Activated CD8-positive, alpha-beta T cell treated with anti-CD3 and anti-CD28 coated beads, Interleukin-2, amount 10 ng/mL, durations not matched to agents 7 days and 5 days (primary cell): ENCODE measurements at regions not wholly inside any gene's neighbourhood (a gene's known extent, or its start where the extent isn't known, plus 50 kb on each side); places are given as distances from the start of the nearest gene placed in this dataset.

ENCODE experiments used
- ATAC-seq: fragments of 150-1000 bp; cut with Tn5 transposase; one replicate; pipeline ENCODE4 v1.10.0; 2021; ENCODE audit warnings: moderate library complexity
- CTCF ChIA-PET: fragments of 350-600 bp; sonication (Branson Sonifier 250); formaldehyde crosslinking; loops from one replicate; lab custom pipeline; 2021; ENCODE audit warnings: antibody characterized with exemption; lab: Charles Lee
- POLR2A ChIA-PET: fragments of 350-600 bp; sonication (Branson Sonifier 250); formaldehyde crosslinking; loops from one replicate; lab custom pipeline; 2021; ENCODE audit warnings: antibody characterized with exemption; lab: Charles Lee
- DNase-seq: peaks from one replicate; pipeline ENCODE4 v3.0.0-alpha.2; 2020
- H3K27ac Mint-ChIP-seq: one replicate; pipeline ENCODE4 v1.8.0; 2021; ENCODE audit warnings: mild to moderate bottlenecking, mixed read lengths
- H3K27me3 Mint-ChIP-seq: one replicate; pipeline ENCODE4 v1.8.0; 2021; ENCODE audit warnings: low read depth, mixed read lengths
- H3K36me3 Mint-ChIP-seq: one replicate; pipeline ENCODE4 v1.8.0; 2021; ENCODE audit warnings: low read depth, mixed read lengths
- H3K4me1 Mint-ChIP-seq: one replicate; pipeline ENCODE4 v1.8.0; 2021; ENCODE audit warnings: low read depth, mixed read lengths
- H3K4me3 Mint-ChIP-seq: one replicate; pipeline ENCODE4 v1.8.0; 2021; ENCODE audit warnings: mild to moderate bottlenecking, mixed read lengths
- H3K9me3 Mint-ChIP-seq: one replicate; pipeline ENCODE4 v1.8.0; 2022; ENCODE audit warnings: mixed read lengths; ENCODE audit not compliant: insufficient read depth

GRCh38 chr1:29417147-29417858 lies 181.0 kb downstream of the PTPRU start:
- DNase-seq: no peak
- Mint-ChIP-seq H3K4me1 (no peaks in the 10 kb centered on the region), H3K9me3 (no peaks in the 10 kb centered on the region), H3K4me3 (no peak overlapping the region), H3K36me3 (no peaks in the 10 kb centered on the region), H3K27me3 (peaks cover 10% of the 10 kb centered on the region), H3K27ac (no peak overlapping the region)
- CTCF ChIA-PET: no interaction called here
- POLR2A ChIA-PET: no interaction called here
- no peak for ATAC-seq

- POLR2A ChIA-PET: no interaction called here
- ATAC-seq: no peak
These were observed 180.2 kb downstream of the PTPRU start for GRCh38 chr1:29416267-29417146.

GRCh38 chr1:29415861-29416260 lies 179.5 kb downstream of the PTPRU start:
- Mint-ChIP-seq H3K27ac (no peak overlapping the region), H3K27me3 (peaks cover 2% of the 10 kb centered on the region), H3K36me3 (no peaks in the 10 kb centered on the region), H3K4me1 (no peaks in the 10 kb centered on the region), H3K9me3 (no peaks in the 10 kb centered on the region), H3K4me3 (no peak overlapping the region)
- ChIA-PET POLR2A (interaction anchor here (0.6 kb wide), 1 partner anchor 1178 kb away, joined by 3 read pairs; no protein-coding TSS in a partner anchor), CTCF (no interaction called here)
- DNase-seq: no peak
- ATAC-seq: no peak

More at GRCh38 chr1:29416267-29417146, 180.2 kb downstream of the PTPRU start:
- Mint-ChIP-seq H3K4me3 (no peak overlapping the region), H3K27ac (no peak overlapping the region), H3K4me1 (no peaks in the 10 kb centered on the region), H3K9me3 (no peaks in the 10 kb centered on the region), H3K36me3 (no peaks in the 10 kb centered on the region), H3K27me3 (peaks cover 5% of the 10 kb centered on the region)
- CTCF ChIA-PET: no interaction called here
- DNase-seq: no peak

- POLR2A ChIA-PET: interaction anchor here (0.6 kb wide), 1 partner anchor 1178 kb away, joined by 3 read pairs; no protein-coding TSS in a partner anchor
- Mint-ChIP-seq H3K27ac (no peak overlapping the region), H3K27me3 (peaks cover 2% of the 10 kb centered on the region), H3K4me3 (no peak overlapping the region), H3K9me3 (no peaks in the 10 kb centered on the region), H3K36me3 (no peaks in the 10 kb centered on the region), H3K4me1 (no peaks in the 10 kb centered on the region)
- CTCF ChIA-PET: no interaction called here
- ATAC-seq: no peak
- DNase-seq: no peak
These were observed 179.0 kb downstream of the PTPRU start for GRCh38 chr1:29415156-29415830.

DNA sequence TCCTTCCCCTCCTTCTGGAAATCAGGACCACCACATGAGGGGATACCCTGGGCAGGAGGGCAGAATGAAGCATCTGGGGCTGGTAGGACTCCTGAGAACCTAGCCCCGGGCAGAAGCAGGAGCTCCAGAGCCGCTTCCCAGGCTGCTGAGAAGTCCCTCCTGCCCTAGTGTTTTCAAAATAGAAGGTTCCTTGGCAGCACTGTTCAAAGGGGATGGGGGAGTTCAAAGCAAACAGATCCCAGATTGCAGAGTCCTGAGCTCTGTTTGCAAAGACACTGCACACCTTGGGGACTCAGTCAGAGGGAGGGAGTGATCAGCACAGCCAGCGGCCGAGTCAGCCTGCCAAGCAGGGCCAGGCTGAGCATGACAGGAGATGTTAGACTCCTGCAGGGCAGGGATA lies 177.8 kb downstream of the PTPRU start:
- H3K27me3 Mint-ChIP-seq: peaks cover 2% of the 10 kb centered on the region
- H3K4me1 Mint-ChIP-seq: no peaks in the 10 kb centered on the region
- ATAC-seq (no peak), DNase-seq (no peak)
- H3K4me3 Mint-ChIP-seq: no peak overlapping the region
- H3K36me3 Mint-ChIP-seq: no peaks in the 10 kb centered on the region
- no peaks in the 10 kb centered on the region for H3K9me3 Mint-ChIP-seq
- H3K27ac Mint-ChIP-seq: no peak overlapping the region
- ChIA-PET POLR2A (no interaction called here), CTCF (no interaction called here)

GRCh38 chr1:29413661-29414060 lies 177.3 kb downstream of the PTPRU start:
- peaks cover 2% of the 10 kb centered on the region for H3K27me3 Mint-ChIP-seq
- no peaks in the 10 kb centered on the region for H3K9me3 Mint-ChIP-seq
- H3K27ac Mint-ChIP-seq: no peak overlapping the region
- no peak for ATAC-seq
- POLR2A ChIA-PET: no interaction called here
- H3K4me3 Mint-ChIP-seq: no peak overlapping the region
- DNase-seq: no peak
- CTCF ChIA-PET: no interaction called here
- H3K4me1 Mint-ChIP-seq: no peaks in the 10 kb centered on the region
- no peaks in the 10 kb centered on the region for H3K36me3 Mint-ChIP-seq

GRCh38 chr1:29412591-29412990 lies 176.3 kb downstream of the PTPRU start:
- DNase-seq (no peak), ATAC-seq (no peak)
- no peak overlapping the region for H3K27ac Mint-ChIP-seq
- H3K4me1 Mint-ChIP-seq: no peaks in the 10 kb centered on the region
- no peaks in the 10 kb centered on the region for H3K36me3 Mint-ChIP-seq
- H3K9me3 Mint-ChIP-seq: no peaks in the 10 kb centered on the region
- POLR2A ChIA-PET: no interaction called here
- H3K27me3 Mint-ChIP-seq: peaks cover 2% of the 10 kb centered on the region
- CTCF ChIA-PET: no interaction called here
- no peak overlapping the region for H3K4me3 Mint-ChIP-seq

DNA sequence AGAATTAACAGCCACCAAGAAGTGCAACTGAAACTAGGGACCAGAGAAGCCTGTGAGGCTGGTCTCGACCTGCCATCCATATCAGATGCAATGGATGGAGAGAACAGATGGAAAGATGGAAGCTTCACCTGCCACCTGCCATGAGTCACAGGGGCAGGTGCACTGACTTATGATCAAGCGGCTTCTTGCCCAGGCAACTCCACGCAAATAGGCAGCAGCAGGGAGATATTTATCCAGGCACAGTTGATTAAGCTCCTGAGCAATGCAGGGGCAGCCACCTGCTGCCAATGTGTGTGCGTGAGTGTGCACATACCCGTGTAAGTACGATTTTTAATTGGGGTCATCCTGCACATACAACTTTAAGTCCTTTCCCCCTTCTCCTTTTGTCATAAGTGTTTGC lies 174.2 kb downstream of the PTPRU start:
- H3K36me3 Mint-ChIP-seq: no peaks in the 10 kb centered on the region
- ChIA-PET CTCF (no interaction called here), POLR2A (no interaction called here)
- H3K27ac Mint-ChIP-seq: no peak overlapping the region
- no peaks in the 10 kb centered on the region for H3K9me3 Mint-ChIP-seq
- no peak overlapping the region for H3K4me3 Mint-ChIP-seq
- ATAC-seq (no peak), DNase-seq (no peak)
- peaks cover 2% of the 10 kb centered on the region for H3K27me3 Mint-ChIP-seq
- H3K4me1 Mint-ChIP-seq: no peaks in the 10 kb centered on the region

- CTCF ChIA-PET: no interaction called here
- DNase-seq: no peak
- no peaks in the 10 kb centered on the region for H3K9me3 Mint-ChIP-seq
- H3K4me3 Mint-ChIP-seq: no peak overlapping the region
- H3K27me3 Mint-ChIP-seq: peaks cover 2% of the 10 kb centered on the region
- no peaks in the 10 kb centered on the region for H3K4me1 Mint-ChIP-seq
- POLR2A ChIA-PET: no interaction called here
- H3K27ac Mint-ChIP-seq: no peak overlapping the region
- no peaks in the 10 kb centered on the region for H3K36me3 Mint-ChIP-seq
- no peak for ATAC-seq
These were observed 173.3 kb downstream of the PTPRU start for GRCh38 chr1:29409616-29410015.

DNA sequence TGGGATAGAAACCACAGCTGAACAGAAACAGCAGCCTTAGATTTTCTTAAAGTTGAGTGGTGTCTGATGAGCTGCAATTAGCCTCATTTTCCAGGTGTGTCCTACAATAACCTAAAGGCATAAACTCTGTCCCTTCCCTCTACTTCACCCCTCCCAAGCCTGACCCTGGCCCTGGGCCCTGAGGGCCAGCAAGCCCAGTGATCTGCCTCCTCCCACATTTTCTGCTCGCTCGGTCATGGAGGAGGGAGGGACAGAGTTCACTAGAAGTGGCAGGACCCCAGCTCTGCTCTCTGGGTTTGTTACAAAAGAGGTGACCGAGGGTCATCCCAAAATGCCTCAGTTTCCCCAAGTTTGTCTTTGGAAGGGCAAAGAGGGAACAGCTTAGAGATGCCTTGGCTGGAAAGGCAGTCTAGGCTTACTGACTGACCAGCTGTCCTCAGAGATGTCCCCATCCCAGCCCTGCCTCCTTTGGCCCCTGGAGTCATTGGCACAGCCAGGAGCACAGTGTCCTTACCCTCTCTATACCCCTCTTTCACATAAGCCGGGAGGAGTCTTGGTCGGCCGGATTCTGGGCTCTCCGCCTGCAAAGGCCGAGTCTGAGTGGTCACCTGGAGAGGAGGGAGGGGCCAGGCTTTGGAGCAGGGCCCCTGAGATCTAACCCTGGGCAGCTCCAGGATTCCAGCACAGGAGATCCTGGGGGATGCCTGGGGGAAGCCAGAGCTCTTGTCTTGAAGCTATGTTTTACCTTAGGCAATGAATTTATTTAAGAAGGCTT lies 172.7 kb downstream of the PTPRU start:
- no peak for DNase-seq
- Mint-ChIP-seq H3K4me3 (no peak overlapping the region), H3K27ac (no peak overlapping the region), H3K36me3 (no peaks in the 10 kb centered on the region), H3K27me3 (no peaks in the 10 kb centered on the region), H3K4me1 (no peaks in the 10 kb centered on the region), H3K9me3 (no peaks in the 10 kb centered on the region)
- CTCF ChIA-PET: no interaction called here
- no peak for ATAC-seq
- POLR2A ChIA-PET: no interaction called here

DNA sequence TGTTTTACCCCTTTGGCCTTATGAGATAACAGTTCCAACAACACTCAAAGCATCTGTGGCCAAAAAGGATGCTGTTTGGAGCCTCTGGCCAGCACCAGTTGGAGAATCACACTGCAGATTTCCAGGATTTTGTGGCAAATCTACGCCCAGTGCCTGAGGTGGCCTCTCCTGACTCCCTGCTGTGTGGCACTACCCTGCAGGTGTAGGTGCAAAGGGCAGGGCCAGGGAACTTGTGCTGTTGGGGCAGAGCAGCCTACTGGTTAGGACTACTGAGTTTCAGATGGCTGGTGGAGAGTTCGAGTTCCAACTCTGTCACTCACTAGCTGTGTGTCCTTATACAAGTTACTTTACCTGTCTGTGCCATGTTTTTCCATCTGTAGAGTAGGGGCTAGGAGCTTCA lies 170.5 kb downstream of the PTPRU start:
- ATAC-seq (no peak), DNase-seq (no peak)
- Mint-ChIP-seq H3K27ac (no peak overlapping the region), H3K4me1 (no peaks in the 10 kb centered on the region), H3K9me3 (no peaks in the 10 kb centered on the region), H3K27me3 (peaks cover 4% of the 10 kb centered on the region), H3K4me3 (no peak overlapping the region), H3K36me3 (no peaks in the 10 kb centered on the region)
- POLR2A ChIA-PET: no interaction called here
- CTCF ChIA-PET: no interaction called here
